ENCODE measurements at regions not wholly inside any gene's neighbourhood (a gene's known extent, or its start where the extent isn't known, plus 50 kb on each side); places are given as distances from the start of the nearest gene placed in this dataset.

GRCh38 chr1:168864266-168864665 lies 135.3 kb upstream of the DPT start:
- TF ChIP-seq POLR2A (IDR thresholded peaks at IDR 0.05) (no peak), CTCF (IDR thresholded peaks at IDR 0.05) (no peak), EP300 (IDR thresholded peaks at IDR 0.05) (no peak)

All from tibial nerve (tissue), 4 donors.